H1 (cell line): ENCODE measurements at regions not wholly inside any gene's neighbourhood (a gene's known extent, or its start where the extent isn't known, plus 50 kb on each side); places are given as distances from the start of the nearest gene placed in this dataset.

Source experiments
- CTCF ChIA-PET: fragments of 300-600 bp; sonication (Branson Sonifier 250); formaldehyde crosslinking; loops from one replicate; lab custom pipeline; 2021; ENCODE audit not compliant: partially characterized antibody; lab: Charles Lee
- POLR2A ChIA-PET: fragments of 300-600 bp; sonication (Branson Sonifier 250); formaldehyde crosslinking; loops from one replicate; lab custom pipeline; 2021; ENCODE audit warnings: inconsistent platforms; ENCODE audit not compliant: partially characterized antibody; lab: Charles Lee
- DNase-seq, 2 experiments: peaks; one replicate each; pipeline versions ENCODE4 v3.0.0 to v3.0.0-alpha.2; 2010 to 2022; ENCODE audit warnings: low spot score in 2 of 2, low read depth in 1 of 2, mixed read lengths in 1 of 2
- FAIRE-seq: peaks from 2 replicates; lab custom pipeline; 2011; peaks lifted over from hg19 to GRCh38; lab: Jason Lieb, UNC
- H2AFZ ChIP-seq: 2 replicates; pipeline ENCODE4 v1.8.1; 2012; ENCODE audit warnings: low read length, inconsistent platforms
- H2AK5ac ChIP-seq: 2 replicates; pipeline ENCODE4 v1.6.1; 2013; ENCODE audit warnings: low read depth, low read length
- H2BK120ac ChIP-seq: replicated peaks from 2 replicates; pipeline ENCODE3; 2013; ENCODE audit warnings: low read depth, low read length, inconsistent platforms
- H2BK12ac ChIP-seq: 2 replicates; pipeline ENCODE4 v1.6.1; 2013; ENCODE audit warnings: low read depth, low read length
- H2BK15ac ChIP-seq: 2 replicates; pipeline ENCODE4 v1.6.1; 2013; ENCODE audit warnings: low read length
- H2BK20ac ChIP-seq: 2 replicates; pipeline ENCODE4 v1.6.1; 2013; ENCODE audit warnings: low read length
- H2BK5ac ChIP-seq: 2 replicates; pipeline ENCODE4 v1.6.1; 2013; ENCODE audit warnings: low read depth, low read length
- H3K14ac ChIP-seq: 2 replicates; pipeline ENCODE4 v1.6.1; 2013; ENCODE audit warnings: inconsistent platforms; ENCODE audit not compliant: insufficient read length
- H3K18ac ChIP-seq: 2 replicates; pipeline ENCODE4 v1.6.1; 2013; ENCODE audit warnings: low read length; ENCODE audit errors: extremely low read depth
- H3K23ac ChIP-seq: 2 replicates; pipeline ENCODE4 v1.6.1; 2013; ENCODE audit warnings: inconsistent platforms; ENCODE audit not compliant: insufficient read length
- H3K23me2 ChIP-seq: 2 replicates; pipeline ENCODE4 v1.6.1; 2013; ENCODE audit warnings: low read depth, low read length
- H3K27ac ChIP-seq: 2 replicates; pipeline ENCODE4 v1.6.1; 2011; ENCODE audit warnings: low read depth, low read length, inconsistent platforms
- H3K27me3 ChIP-seq, 4 experiments: replicated peaks in 1 of 4; 1 replicate in 1 of 4; 2 replicates in 3 of 4; pipeline versions ENCODE4 v1.6.1 to v1.8.1; 2011 to 2013; ENCODE audit warnings: low read length in 3 of 4, mild to moderate bottlenecking in 3 of 4, inconsistent platforms in 2 of 4, mixed read lengths in 2 of 4, moderate library complexity in 1 of 4; ENCODE audit not compliant: control insufficient read depth in 3 of 4, insufficient read depth in 3 of 4; ENCODE audit errors: extremely low read depth in 1 of 4
- H3K36me3 ChIP-seq, 4 experiments: 2 replicates each; pipeline versions ENCODE4 v1.6.1 to v1.8.1; 2011 to 2013; ENCODE audit warnings: mild to moderate bottlenecking in 4 of 4, low read length in 3 of 4, moderate library complexity in 2 of 4, control low read depth in 1 of 4, inconsistent platforms in 1 of 4; ENCODE audit not compliant: insufficient read depth in 4 of 4, control insufficient read depth in 2 of 4
- H3K4ac ChIP-seq: replicated peaks from 2 replicates; pipeline ENCODE3; 2013; ENCODE audit warnings: low read length, low read depth, mixed read lengths, inconsistent platforms; ENCODE audit not compliant: insufficient read length
- H3K4me1 ChIP-seq, 4 experiments: replicated peaks in 1 of 4; 1 replicate in 1 of 4; 2 replicates in 3 of 4; pipeline versions ENCODE4 v1.6.1 to v1.8.1; 2011 to 2013; ENCODE audit warnings: low read length in 3 of 4, inconsistent platforms in 2 of 4, mixed read lengths in 1 of 4; ENCODE audit not compliant: insufficient read depth in 4 of 4, control insufficient read depth in 3 of 4
- H3K4me2 ChIP-seq, 2 experiments: 2 replicates each; pipeline versions ENCODE4 v1.6.1 to v1.8.1; 2011 to 2013; ENCODE audit warnings: low read depth in 2 of 2, low read length in 2 of 2, control low read depth in 1 of 2, inconsistent platforms in 1 of 2, mild to moderate bottlenecking in 1 of 2; ENCODE audit not compliant: insufficient read depth in 1 of 2
- H3K4me3 ChIP-seq, 4 experiments: fragments of 200-600, 300-600 bp in 1 of 4; sonication (generic), shearing (Covaris generic), sonication (Bioruptor Twin) in 1 of 4; 2 replicates each; pipeline versions ENCODE4 v1.5.1 to v1.8.1; 2011 to 2016; ENCODE audit warnings: low read length in 4 of 4, low read depth in 3 of 4, control low read depth in 2 of 4, inconsistent platforms in 2 of 4, mild to moderate bottlenecking in 2 of 4, mixed read lengths in 1 of 4, moderate library complexity in 1 of 4; ENCODE audit not compliant: insufficient read depth in 2 of 4; ENCODE audit errors: extremely low read depth in 1 of 4
- H3K56ac ChIP-seq: replicated peaks from 2 replicates; pipeline ENCODE3; 2013; ENCODE audit warnings: low read depth, mild to moderate bottlenecking, mixed read lengths, low read length, inconsistent platforms; ENCODE audit not compliant: insufficient read length
- H3K79me1 ChIP-seq: 2 replicates; pipeline ENCODE4 v1.6.1; 2013; ENCODE audit warnings: low read depth, low read length, control low read depth
- H3K79me2 ChIP-seq, 2 experiments: 2 replicates each; pipeline versions ENCODE4 v1.6.1 to v1.8.1; 2012 to 2013; ENCODE audit warnings: low read length in 2 of 2, mild to moderate bottlenecking in 2 of 2, inconsistent platforms in 1 of 2; ENCODE audit not compliant: insufficient read depth in 2 of 2, control insufficient read depth in 1 of 2
- H3K9ac ChIP-seq, 4 experiments: replicated peaks in 1 of 4; 1 replicate in 1 of 4; 2 replicates in 3 of 4; pipeline versions ENCODE4 v1.6.1 to v1.8.1; 2011 to 2013; ENCODE audit warnings: low read depth in 3 of 4, low read length in 3 of 4, control low read depth in 2 of 4, mild to moderate bottlenecking in 2 of 4, moderate library complexity in 2 of 4, inconsistent platforms in 1 of 4; ENCODE audit errors: extremely low read depth in 1 of 4
- H3K9me3 ChIP-seq, 2 experiments: 2 replicates each; pipeline versions ENCODE4 v1.6.1 to v1.8.1; 2012 to 2013; ENCODE audit warnings: mild to moderate bottlenecking in 2 of 2, moderate library complexity in 2 of 2, control low read depth in 1 of 2, inconsistent platforms in 1 of 2, low read depth in 1 of 2, low read length in 1 of 2, mixed read lengths in 1 of 2; ENCODE audit not compliant: insufficient read depth in 2 of 2
- H4K20me1 ChIP-seq, 2 experiments: replicated peaks in 1 of 2; 2 replicates each; pipeline versions ENCODE3 to v1.8.1; 2011 to 2013; ENCODE audit warnings: inconsistent platforms in 2 of 2, low read length in 2 of 2, mild to moderate bottlenecking in 1 of 2; ENCODE audit not compliant: insufficient read depth in 2 of 2, control insufficient read depth in 1 of 2
- H4K5ac ChIP-seq: 2 replicates; pipeline ENCODE4 v1.6.1; 2013; ENCODE audit warnings: low read length, low read depth, mixed read lengths, inconsistent platforms; ENCODE audit not compliant: insufficient read length
- H4K8ac ChIP-seq: 2 replicates; pipeline ENCODE4 v1.8.0; 2013; ENCODE audit warnings: mild to moderate bottlenecking, moderate library complexity, low read length, inconsistent platforms; ENCODE audit not compliant: insufficient read depth; ENCODE audit errors: extremely low read depth
- H4K91ac ChIP-seq: replicated peaks from 2 replicates; pipeline ENCODE3; 2013; ENCODE audit warnings: low read length, mixed read lengths, inconsistent platforms; ENCODE audit not compliant: insufficient read length
- BRCA1 ChIP-seq: IDR thresholded peaks from 2 replicates; pipeline ENCODE4 v1.6.1; 2012; ENCODE audit warnings: low read depth, low read length, improper control_type of control experiment
- CBX8 ChIP-seq: fragments of 300-800, 300-1000 bp; sonication (generic); IDR thresholded peaks from 2 replicates; pipeline ENCODE4 v1.7.1; 2016; ENCODE audit warnings: low read depth, low read length, borderline replicate concordance
- CREB1 ChIP-seq: IDR thresholded peaks from 2 replicates; pipeline ENCODE4 v1.6.1; 2012; ENCODE audit warnings: inconsistent platforms
- CTBP2 ChIP-seq: IDR thresholded peaks from 2 replicates; pipeline ENCODE4 v1.7.0; 2011; ENCODE audit warnings: borderline replicate concordance, mild to moderate bottlenecking, moderate library complexity, mixed read lengths, low read length; ENCODE audit not compliant: insufficient read depth, insufficient read length
- EZH2 ChIP-seq: fragments of 200-600 bp; sonication (generic); IDR thresholded peaks from 2 replicates; pipeline ENCODE4 v1.7.1; 2012; ENCODE audit warnings: low read depth, mild to moderate bottlenecking, moderate library complexity, low read length, inconsistent platforms; ENCODE audit not compliant: severe bottlenecking
- FOSL1 ChIP-seq: IDR thresholded peaks from 2 replicates; pipeline ENCODE4 v1.6.1; 2011; ENCODE audit warnings: mild to moderate bottlenecking, low read depth, low read length, moderate library complexity; ENCODE audit not compliant: insufficient read depth
- MAFK ChIP-seq: IDR thresholded peaks from 2 replicates; pipeline ENCODE4 v1.6.1; 2012; ENCODE audit warnings: low read depth, mild to moderate bottlenecking, improper control_type of control experiment, low read length
- NRF1 ChIP-seq: IDR thresholded peaks from 2 replicates; pipeline ENCODE4 v1.6.1; 2011; ENCODE audit warnings: mild to moderate bottlenecking, low read depth, low read length, improper control_type of control experiment
- POLR2AphosphoS5 ChIP-seq: IDR thresholded peaks from 2 replicates; pipeline ENCODE4 v1.6.1; 2011; ENCODE audit warnings: low read depth, low read length
- POU5F1 ChIP-seq: IDR thresholded peaks from 2 replicates; pipeline ENCODE4 v1.6.1; 2011; ENCODE audit warnings: low read depth, mild to moderate bottlenecking, low read length, moderate library complexity
- RAD21 ChIP-seq, 2 experiments: IDR thresholded peaks in 1 of 2; conservative IDR thresholded peaks in 1 of 2; 2 replicates each; pipeline ENCODE4 v1.6.1; 2011; ENCODE audit warnings: low read depth in 2 of 2, low read length in 2 of 2, improper control_type of control experiment in 1 of 2, inconsistent platforms in 1 of 2, mild to moderate bottlenecking in 1 of 2, moderate library complexity in 1 of 2
- SAP30 ChIP-seq: fragments of 300-600 bp; sonication (generic); IDR thresholded peaks from 2 replicates; pipeline ENCODE4 v1.7.1; 2012; ENCODE audit warnings: low read length, moderate library complexity, mild to moderate bottlenecking, inconsistent platforms; ENCODE audit not compliant: insufficient read depth, insufficient replicate concordance
- SIRT6 ChIP-seq: IDR thresholded peaks from one replicate; pipeline ENCODE4 v1.7.1; 2012; ENCODE audit warnings: low read length, inconsistent platforms
- TAF1 ChIP-seq: IDR thresholded peaks from 2 replicates; pipeline ENCODE4 v1.6.1; 2011; ENCODE audit warnings: mild to moderate bottlenecking, low read depth, low read length
- TCF12 ChIP-seq: IDR thresholded peaks from 2 replicates; pipeline ENCODE4 v1.6.1; 2011; ENCODE audit warnings: low read depth, mild to moderate bottlenecking, low read length
- YY1 ChIP-seq: IDR thresholded peaks from 2 replicates; pipeline ENCODE4 v1.6.1; 2011; ENCODE audit warnings: low read depth, mild to moderate bottlenecking, low read length
- WGBS, 2 experiments: shearing (Covaris generic) in 1 of 2; methylation state at CpG; one replicate each; pipeline versions ENCODE4 v1.1.6 to v1.1.7; 2013 to 2015; ENCODE audit warnings: low lambda C conversion rate in 2 of 2, mixed read lengths in 2 of 2, inconsistent platforms in 1 of 2, low coverage in 1 of 2, missing lambda C conversion rate in 1 of 2; ENCODE audit not compliant: insufficient replicate concordance in 2 of 2, insufficient coverage in 1 of 2, insufficient read length in 1 of 2; ENCODE audit errors: extremely low coverage in 1 of 2, missing lambda C conversion rate in 1 of 2; 5-methylcytosine and 5-hydroxymethylcytosine counted together

DNA sequence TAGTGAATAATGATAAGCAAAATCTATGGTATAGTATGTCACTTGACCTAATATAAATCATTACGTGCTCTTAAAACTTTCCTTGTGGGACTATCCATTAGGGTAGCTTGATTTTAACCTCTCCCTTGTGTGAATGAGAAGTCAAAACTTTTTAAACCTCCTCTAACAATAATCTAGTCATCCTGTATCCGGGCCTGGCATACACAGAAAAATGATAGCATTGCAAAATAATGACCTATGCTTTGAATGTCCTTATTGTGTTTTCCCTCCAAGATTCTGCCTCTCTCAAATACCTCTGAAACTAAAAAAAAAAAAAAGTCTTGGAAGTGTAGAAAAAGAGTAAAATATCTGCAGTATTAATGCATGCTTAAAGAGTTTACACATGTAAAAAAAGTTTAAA is 250.0 kb upstream of the NDST3 start:
- WGBS, 2 experiments: 89% methylated on average over 2 of the region's 2 CpGs; no CpG with 5 or more reads in 1 of the 2 experiments
- no peak overlapping the region for H2AK5ac ChIP-seq
- POLR2A ChIA-PET: no interaction called here
- H3K79me2 ChIP-seq: no peaks in the 10 kb centered on the region
- H2BK15ac ChIP-seq: no peak overlapping the region
- no peak overlapping the region for H3K4me3 ChIP-seq
- no peak overlapping the region for H4K91ac ChIP-seq
- H2BK120ac ChIP-seq: no peak overlapping the region
- H3K27me3 ChIP-seq: no peaks in the 10 kb centered on the region
- no peak overlapping the region for H3K23ac ChIP-seq
- no peak overlapping the region for H3K14ac ChIP-seq
- H3K18ac ChIP-seq: no peak overlapping the region
- H3K23me2 ChIP-seq: no peaks in the 10 kb centered on the region
- H3K36me3 ChIP-seq: no peaks in the 10 kb centered on the region
- H4K5ac ChIP-seq: no peak overlapping the region
- H2BK20ac ChIP-seq: no peak overlapping the region
- H3K56ac ChIP-seq: no peak overlapping the region
- no peak overlapping the region for H2BK5ac ChIP-seq
- no peak overlapping the region for H2BK12ac ChIP-seq
- no peaks in the 10 kb centered on the region for H3K79me1 ChIP-seq
- H3K4me2 ChIP-seq: no peak overlapping the region
- no peak overlapping the region for H3K4ac ChIP-seq
- H3K27ac ChIP-seq: no peak overlapping the region
- CTCF ChIA-PET: no interaction called here
- no peak overlapping the region for H2AFZ ChIP-seq
- FAIRE-seq (no peak), DNase-seq (no peak)
- H3K9me3 ChIP-seq: no peaks in the 10 kb centered on the region
- no peak overlapping the region for H4K8ac ChIP-seq
- no peaks in the 10 kb centered on the region for H3K4me1 ChIP-seq
- H3K9ac ChIP-seq: no peak overlapping the region
- no peaks in the 10 kb centered on the region for H4K20me1 ChIP-seq
- TF ChIP-seq NRF1 (no peak), CREB1 (no peak), SIRT6 (no peak), POLR2AphosphoS5 (no peak), MAFK (no peak), YY1 (no peak), TAF1 (no peak), POU5F1 (no peak), CTBP2 (no peak), EZH2 (no peak), TCF12 (no peak), SAP30 (no peak), CBX8 (no peak), FOSL1 (no peak), BRCA1 (no peak), RAD21 (IDR thresholded peaks at IDR 0.05 in 1 of 2, conservative IDR thresholded peaks at IDR 0.05 in 1 of 2; ENCODE audit: low read depth in 2 of 2, low read length in 2 of 2) (no peak)
